ENCODE measurements at regions not wholly inside any gene's neighbourhood (a gene's known extent, or its start where the extent isn't known, plus 50 kb on each side); places are given as distances from the start of the nearest gene placed in this dataset.
"Not testable (repeated sequence)": the region's sequence is repeated elsewhere in the genome, so short reads cannot be mapped to it uniquely, and the experiment has no call there.

- no peak for DNase-seq
These were observed 558.6 kb downstream of the KCNA4 start for GRCh38 chr11:29458252-29458651.

DNA sequence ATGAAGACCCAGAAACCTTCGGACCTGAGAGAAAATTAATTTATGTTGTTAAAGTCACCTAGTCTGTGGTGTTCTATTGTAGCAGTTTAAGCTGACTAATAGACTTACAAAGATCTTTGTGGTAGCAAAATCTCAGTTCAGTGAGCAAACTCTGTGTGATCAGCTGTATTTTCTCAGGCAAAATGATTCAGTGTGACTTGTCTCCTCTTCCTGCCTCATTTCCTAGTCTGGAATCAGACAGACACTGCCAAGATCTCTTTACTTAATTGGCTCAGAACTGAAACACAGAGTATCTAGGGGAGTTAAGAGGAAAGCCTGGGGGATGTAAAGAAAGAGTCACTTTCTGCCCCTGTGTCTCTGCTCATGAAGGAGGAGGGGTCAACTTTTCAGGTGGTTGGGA is 564.7 kb downstream of the KCNA4 start:
- no peak for DNase-seq

DNA sequence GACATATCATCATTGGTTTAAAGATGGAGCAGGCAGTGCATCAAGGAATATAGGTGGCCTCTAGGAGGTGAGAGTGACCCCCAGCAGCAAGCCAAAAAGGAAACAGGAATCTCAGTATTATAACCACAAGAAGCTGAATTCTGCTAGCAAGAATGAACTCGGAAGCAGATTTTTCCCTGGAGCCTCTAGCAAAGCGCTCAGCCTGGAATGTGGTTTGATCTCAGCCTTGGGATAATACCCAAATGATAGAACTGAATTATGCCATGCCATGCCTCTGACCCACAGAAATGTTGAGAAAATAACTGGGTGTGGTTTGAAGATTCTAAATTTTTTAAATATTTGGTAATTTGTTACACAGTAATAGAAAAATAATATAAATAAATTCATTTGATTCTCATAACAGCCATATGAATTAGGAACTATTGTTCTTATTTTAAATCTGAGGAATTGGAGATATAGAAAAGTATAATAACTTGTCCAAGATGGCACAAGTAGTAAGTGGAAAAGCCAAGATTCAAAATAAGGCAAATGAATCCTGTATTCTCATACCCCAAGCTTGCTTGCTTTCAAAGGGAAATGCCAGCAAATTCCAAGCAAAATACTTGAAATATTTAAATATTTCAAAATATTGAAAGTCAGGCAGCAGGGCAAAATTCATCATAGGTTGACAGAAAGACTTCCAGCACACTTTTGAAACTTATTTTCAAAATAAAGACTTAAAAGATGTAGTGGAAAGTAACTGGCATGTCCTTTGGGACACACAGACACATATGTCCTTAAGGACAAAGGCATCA is 567.4 kb downstream of the KCNA4 start:
- DNase-seq: no peak

DNA sequence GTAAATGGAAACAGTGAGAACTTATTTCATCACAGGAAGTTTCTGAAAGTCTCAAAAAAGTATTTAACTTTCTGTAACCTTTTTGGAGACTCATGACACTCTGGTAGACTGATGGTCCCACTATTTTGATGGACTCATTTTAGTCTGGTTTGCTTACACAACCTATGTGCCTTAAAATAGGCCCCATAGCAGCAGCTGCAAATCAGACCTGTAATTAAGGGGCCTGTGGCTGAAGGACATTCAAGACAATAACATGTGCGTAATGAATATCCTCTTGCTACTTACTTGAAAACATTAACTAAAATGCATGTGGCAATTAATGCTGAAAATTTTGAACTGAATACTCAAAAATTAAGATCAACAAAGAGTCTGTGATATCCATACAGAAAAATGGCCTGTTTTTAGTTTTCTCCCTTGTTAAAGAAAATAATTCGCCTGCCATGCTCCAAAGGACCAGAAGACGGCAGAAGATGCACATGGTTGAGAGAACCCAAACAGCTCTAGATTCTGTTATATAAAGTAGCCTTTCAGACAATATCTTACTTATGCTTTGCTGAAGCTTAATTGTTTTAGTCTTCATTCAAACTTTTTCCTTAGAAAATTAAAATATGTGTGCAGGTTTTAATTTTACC is 568.5 kb downstream of the KCNA4 start:
- DNase-seq: no peak

DNA sequence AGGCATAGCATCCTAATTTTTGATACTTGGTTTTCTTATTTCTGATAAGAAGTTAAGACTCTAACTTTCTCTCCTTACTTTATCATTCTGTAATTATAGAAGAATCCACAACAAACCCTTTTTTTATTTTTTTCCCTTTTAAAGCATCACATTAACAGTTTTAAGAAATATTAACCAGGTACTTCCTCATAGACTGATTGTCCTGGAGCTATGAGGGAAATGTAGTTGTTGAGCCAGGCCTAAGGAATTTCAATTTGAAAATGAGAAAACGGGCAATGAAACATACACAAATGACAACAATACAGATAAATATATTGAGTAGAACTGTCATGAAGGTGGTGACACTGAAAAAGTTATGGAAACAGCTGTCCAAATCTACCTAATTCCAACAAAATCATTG is 569.0 kb downstream of the KCNA4 start:
- DNase-seq: no peak

GRCh38 chr11:29446132-29446531 is 570.7 kb downstream of the KCNA4 start:
- no peak for DNase-seq

DNA sequence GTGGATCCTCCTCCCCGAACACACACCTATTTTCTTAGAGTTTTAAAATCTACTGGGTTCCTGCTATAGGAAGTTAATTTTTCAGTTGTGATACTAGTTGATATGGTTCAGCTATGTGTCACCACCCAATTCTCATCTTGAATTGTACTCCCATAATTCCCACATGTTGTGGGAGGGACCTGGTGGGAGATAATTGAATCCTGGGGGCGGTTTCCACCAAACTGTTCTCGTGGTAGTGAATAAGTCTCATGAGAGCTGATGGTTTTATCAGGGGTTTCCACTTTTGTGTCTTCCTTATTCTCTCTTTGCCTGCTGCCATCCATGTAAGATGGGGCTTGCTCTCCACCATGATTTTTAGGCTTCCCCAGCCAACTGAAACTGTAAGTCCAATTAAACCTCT is 571.6 kb downstream of the KCNA4 start:
- DNase-seq: not testable (repeated sequence)

DNA sequence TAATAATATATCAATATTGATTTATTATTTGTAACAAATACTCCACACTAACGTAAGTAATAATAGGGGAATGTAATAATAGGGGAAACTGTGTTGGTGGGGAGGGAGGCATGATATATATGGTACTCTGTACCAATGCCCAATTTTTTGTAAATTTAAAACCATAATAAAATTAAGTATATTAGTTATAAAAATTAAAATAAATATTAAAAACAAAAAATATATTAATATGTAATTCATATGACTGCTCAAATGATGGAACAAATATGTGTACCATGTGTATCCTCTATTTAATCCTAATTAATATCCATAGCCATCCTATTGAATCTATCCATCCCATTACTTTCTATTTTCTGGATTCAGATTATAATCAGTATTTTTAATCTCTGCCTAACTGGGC is 578.0 kb downstream of the KCNA4 start:
- DNase-seq: no peak

DNA sequence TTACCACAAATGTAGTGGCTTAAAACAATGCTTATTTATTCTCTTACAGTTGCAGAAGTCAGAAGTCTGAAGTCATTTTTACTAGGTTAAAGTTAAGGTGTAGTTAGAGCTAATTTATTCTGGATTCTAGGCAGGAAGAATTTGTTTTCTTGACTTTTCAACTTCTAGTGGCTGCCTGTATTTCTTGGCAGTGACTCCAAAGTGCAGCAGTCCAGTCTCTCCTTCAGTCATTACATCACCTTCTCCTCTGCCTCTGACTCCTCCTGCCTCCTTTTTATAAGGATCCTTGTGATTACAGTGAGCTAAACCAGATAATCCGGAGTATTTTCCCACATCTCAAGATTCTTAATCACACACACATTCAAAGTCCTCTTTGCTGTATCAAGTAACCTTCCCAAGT is 581.4 kb downstream of the KCNA4 start:
- no peak for DNase-seq

GRCh38 chr11:29432719-29433325 is 584.0 kb downstream of the KCNA4 start:
- DNase-seq: no peak

- no peak for DNase-seq
These were observed 611.5 kb downstream of the KCNA4 start for GRCh38 chr11:29405305-29405704.

- DNase-seq: no peak
These were observed 621.2 kb downstream of the KCNA4 start for GRCh38 chr11:29395555-29396072.

GRCh38 chr11:29389793-29390192 is 627.0 kb downstream of the KCNA4 start:
- DNase-seq: no peak

DNA sequence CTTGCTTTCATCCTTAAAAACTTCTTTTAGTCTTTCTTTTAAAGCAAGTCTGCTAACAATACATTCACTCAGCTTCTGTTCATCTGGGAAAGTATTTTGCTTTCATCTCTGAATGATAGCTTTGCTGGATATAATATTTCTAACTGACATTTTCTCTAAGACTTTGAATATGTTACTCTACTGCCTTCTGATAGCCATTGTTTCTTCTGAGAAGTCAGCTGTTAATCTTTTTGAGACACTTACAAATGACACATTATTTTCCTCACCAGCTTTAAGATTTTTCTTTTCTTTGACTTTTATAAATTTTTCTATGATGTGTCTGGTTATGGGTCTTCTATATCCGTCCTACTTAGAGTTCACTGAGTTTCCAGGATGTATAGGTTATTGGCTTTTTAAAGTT is 643.1 kb downstream of the KCNA4 start:
- DNase-seq: no peak

GRCh38 chr11:29368126-29368525 is 648.7 kb downstream of the KCNA4 start:
- no peak for DNase-seq

- no peak for DNase-seq
These were observed 652.8 kb downstream of the KCNA4 start for GRCh38 chr11:29364006-29364405.

GRCh38 chr11:29361369-29361768 is 655.5 kb downstream of the KCNA4 start:
- no peak for DNase-seq

- no peak for DNase-seq
These were observed 663.0 kb downstream of the KCNA4 start for GRCh38 chr11:29353833-29354232.

DNA sequence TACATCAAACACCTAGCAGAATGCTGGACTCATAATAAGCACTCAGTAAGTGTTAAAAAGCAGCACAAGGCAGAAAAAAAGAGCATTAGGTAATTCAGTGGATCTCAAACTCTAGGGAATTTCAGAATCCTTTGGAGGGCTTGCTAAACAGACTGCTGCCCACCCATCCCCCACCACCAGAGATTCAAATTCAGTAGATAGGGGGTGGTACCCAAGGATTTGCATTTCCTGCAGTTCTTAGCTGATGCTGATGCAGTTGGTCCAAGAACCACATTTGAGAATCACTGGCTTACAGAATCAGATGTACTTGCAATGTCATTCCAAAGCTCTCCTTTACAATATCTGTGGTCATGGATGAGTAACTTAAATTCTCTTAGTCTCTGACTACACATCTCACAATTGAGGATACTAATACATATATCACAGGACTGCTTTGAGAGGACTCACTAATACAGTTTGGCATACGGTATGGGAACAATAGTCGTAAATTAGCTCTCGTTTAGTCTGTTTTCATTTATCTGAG is 664.5 kb downstream of the KCNA4 start:
- DNase-seq: no peak

- no peak for DNase-seq
These were observed 665.4 kb downstream of the KCNA4 start for GRCh38 chr11:29351301-29351873.

- DNase-seq: no peak
These were observed 673.1 kb downstream of the KCNA4 start for GRCh38 chr11:29343465-29344333.
